ENCODE measurements at regions not wholly inside any gene's neighbourhood (a gene's known extent, or its start where the extent isn't known, plus 50 kb on each side); places are given as distances from the start of the nearest gene placed in this dataset.

DNA sequence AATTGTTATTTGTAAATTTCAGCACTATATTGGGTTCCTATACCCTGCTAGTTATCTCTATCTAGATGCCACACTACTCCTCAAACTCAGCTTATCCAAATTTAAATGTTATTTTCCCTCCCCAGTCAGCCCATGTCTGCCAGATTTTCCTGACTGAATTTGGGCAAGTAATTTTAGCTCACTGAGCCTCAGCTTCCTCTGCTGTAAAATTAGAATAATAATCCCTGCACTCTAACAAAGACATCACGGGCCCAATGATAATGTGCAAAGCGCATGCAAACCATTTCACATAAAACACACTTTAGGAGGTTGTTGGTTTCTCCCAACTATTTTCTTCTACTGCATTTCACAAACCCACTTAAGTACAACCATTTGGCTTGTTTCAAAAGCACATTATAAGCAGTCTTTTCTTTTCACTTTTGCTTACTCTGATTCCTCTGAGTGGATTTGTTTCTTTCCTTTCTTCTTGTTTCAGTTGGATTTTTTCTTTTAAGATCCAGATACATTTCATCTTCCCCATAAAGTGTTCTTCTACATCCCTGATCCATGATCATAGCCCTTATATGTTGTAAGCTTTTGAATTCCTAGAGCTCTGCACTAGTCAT is 152.8 kb upstream of the DPT start:
- no peaks in the 10 kb centered on the region for H3K4me1 ChIP-seq (ENCODE audit: control insufficient read depth in 1 of 2, insufficient read depth in 2 of 2, low read length in 2 of 2)
- no peak overlapping the region for H3K18ac ChIP-seq (ENCODE audit: low read length)
- no peak overlapping the region for H3K14ac ChIP-seq (ENCODE audit: low read length)

DNA sequence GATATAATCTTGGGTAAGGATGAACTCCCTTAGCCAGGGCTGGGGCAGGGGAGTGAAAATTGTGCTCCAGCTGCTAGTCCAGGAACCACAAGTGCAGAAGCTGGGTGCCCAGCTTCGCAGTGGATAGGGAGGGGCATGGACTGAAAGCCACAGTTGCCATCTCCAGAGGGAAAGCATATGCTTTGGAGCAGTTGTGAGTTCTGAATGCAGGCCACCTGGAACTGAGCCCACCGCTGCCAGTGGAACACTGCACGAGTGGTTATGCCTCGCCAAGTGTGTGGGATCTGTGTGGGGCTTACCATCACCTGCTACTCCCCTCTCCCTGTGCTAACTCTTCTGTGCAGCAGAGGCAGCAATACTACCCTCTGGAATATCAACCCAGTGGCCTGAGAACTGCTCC is 158.4 kb upstream of the DPT start:
- Histone ChIP-seq H4K12ac (ENCODE audit: low read depth, low read length) (no peak overlapping the region), H2AFZ (ENCODE audit: insufficient read depth, low read length, poor library complexity) (no peak overlapping the region), H3K36me3 (ENCODE audit: control insufficient read depth in 1 of 2, insufficient read depth in 2 of 2, low read length in 2 of 2) (no peaks in the 10 kb centered on the region), H2BK120ac (ENCODE audit: insufficient read depth, low read length, poor library complexity) (no peak overlapping the region), H3K14ac (ENCODE audit: low read length) (no peak overlapping the region), H3K27ac (ENCODE audit: low read depth, low read length) (no peak overlapping the region), H3K79me2 (ENCODE audit: control insufficient read depth, insufficient read depth, low read length, poor library complexity) (no peaks in the 10 kb centered on the region), H4K91ac (ENCODE audit: low read depth, low read length) (no peak overlapping the region), H3K27me3 (ENCODE audit: insufficient read depth, low read length) (no peaks in the 10 kb centered on the region), H3K4me3 (ENCODE audit: low read depth, low read length) (no peak overlapping the region), H3K4ac (ENCODE audit: low read depth, low read length) (no peak overlapping the region), H2BK5ac (ENCODE audit: low read depth, low read length, poor library complexity) (no peak overlapping the region), H2BK12ac (ENCODE audit: low read length) (no peak overlapping the region), H3K79me1 (ENCODE audit: low read length) (no peaks in the 10 kb centered on the region), H3K9me3 (ENCODE audit: insufficient read depth, low read depth, low read length) (peaks cover 3% of the 10 kb centered on the region), H3K9ac (ENCODE audit: low read length) (no peak overlapping the region), H3K4me2 (ENCODE audit: low read length) (no peak overlapping the region), H3K18ac (ENCODE audit: low read length) (no peak overlapping the region), H3K4me1 (ENCODE audit: control insufficient read depth in 1 of 2, insufficient read depth in 2 of 2, low read length in 2 of 2) (no peaks in the 10 kb centered on the region), H4K8ac (ENCODE audit: low read depth, low read length) (no peak overlapping the region), H2AK5ac (ENCODE audit: low read length) (no peak overlapping the region), H3K23ac (ENCODE audit: low read length) (no peak overlapping the region)
- WGBS (ENCODE audit: extremely low coverage, insufficient coverage, insufficient read length), result no CpG with 5 or more reads among the region's 4 CpGs
- DNase-seq, result no peak

More for the DNA sequence above, 152.8 kb upstream of the DPT start:
- no peak overlapping the region for H2AK5ac ChIP-seq (ENCODE audit: low read length)
- no peaks in the 10 kb centered on the region for H3K79me1 ChIP-seq (ENCODE audit: low read length)
- no peaks in the 10 kb centered on the region for H3K36me3 ChIP-seq (ENCODE audit: control insufficient read depth in 1 of 2, insufficient read depth in 2 of 2, low read length in 2 of 2)
- no peak overlapping the region for H3K23ac ChIP-seq (ENCODE audit: low read length)
- H2BK5ac ChIP-seq (ENCODE audit: low read depth, low read length, poor library complexity), result no peak overlapping the region
- H4K8ac ChIP-seq (ENCODE audit: low read depth, low read length), result no peak overlapping the region
- H4K91ac ChIP-seq (ENCODE audit: low read depth, low read length), result no peak overlapping the region
- no peaks in the 10 kb centered on the region for H3K9me3 ChIP-seq (ENCODE audit: insufficient read depth, low read depth, low read length)
- no peak overlapping the region for H2AFZ ChIP-seq (ENCODE audit: insufficient read depth, low read length, poor library complexity)
- no peak for DNase-seq
- no peak overlapping the region for H3K4me3 ChIP-seq (ENCODE audit: low read depth, low read length)
- no peak overlapping the region for H3K4me2 ChIP-seq (ENCODE audit: low read length)
- no peak overlapping the region for H4K12ac ChIP-seq (ENCODE audit: low read depth, low read length)
- no peak overlapping the region for H3K4ac ChIP-seq (ENCODE audit: low read depth, low read length)
- no peak overlapping the region for H2BK120ac ChIP-seq (ENCODE audit: insufficient read depth, low read length, poor library complexity)
- H3K79me2 ChIP-seq (ENCODE audit: control insufficient read depth, insufficient read depth, low read length, poor library complexity), result no peaks in the 10 kb centered on the region
- no peak overlapping the region for H3K9ac ChIP-seq (ENCODE audit: low read length)
- WGBS (ENCODE audit: extremely low coverage, insufficient coverage, insufficient read length), result no CpG with 5 or more reads among the region's 2 CpGs
- H3K27me3 ChIP-seq (ENCODE audit: insufficient read depth, low read length), result no peaks in the 10 kb centered on the region
- H3K27ac ChIP-seq (ENCODE audit: low read depth, low read length), result no peak overlapping the region
- no peak overlapping the region for H2BK12ac ChIP-seq (ENCODE audit: low read length)

DNA sequence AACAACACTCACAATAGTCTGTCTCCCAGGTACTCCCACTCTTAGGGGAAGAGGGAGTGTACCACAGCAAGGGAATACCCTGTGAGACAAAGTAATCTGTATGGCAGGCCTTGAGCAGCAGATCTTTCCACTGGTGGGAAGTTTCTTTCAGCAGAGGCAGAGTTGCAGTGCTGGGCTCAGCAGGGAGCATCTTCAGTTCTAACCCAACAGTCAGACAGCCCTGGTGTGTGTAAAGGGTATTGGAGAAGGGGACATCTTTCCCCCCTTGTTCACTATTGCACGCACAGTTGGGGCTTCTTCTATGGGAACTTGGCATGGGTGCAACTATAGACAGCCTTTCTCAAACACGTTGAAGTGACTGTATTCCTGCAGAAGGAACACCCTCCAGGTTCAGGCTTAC is 159.4 kb upstream of the DPT start:
- H3K4me2 ChIP-seq (ENCODE audit: low read length), result no peak overlapping the region
- H2BK120ac ChIP-seq (ENCODE audit: insufficient read depth, low read length, poor library complexity), result no peak overlapping the region
- H3K4me3 ChIP-seq (ENCODE audit: low read depth, low read length), result no peak overlapping the region
- no peaks in the 10 kb centered on the region for H3K4me1 ChIP-seq (ENCODE audit: control insufficient read depth in 1 of 2, insufficient read depth in 2 of 2, low read length in 2 of 2)
- H3K18ac ChIP-seq (ENCODE audit: low read length), result no peak overlapping the region
- no peaks in the 10 kb centered on the region for H3K79me1 ChIP-seq (ENCODE audit: low read length)
- peaks cover 3% of the 10 kb centered on the region for H3K9me3 ChIP-seq (ENCODE audit: insufficient read depth, low read depth, low read length)
- DNase-seq, result no peak
- no peak overlapping the region for H3K27ac ChIP-seq (ENCODE audit: low read depth, low read length)
- H2BK5ac ChIP-seq (ENCODE audit: low read depth, low read length, poor library complexity), result no peak overlapping the region
- no peak overlapping the region for H4K91ac ChIP-seq (ENCODE audit: low read depth, low read length)
- H4K12ac ChIP-seq (ENCODE audit: low read depth, low read length), result no peak overlapping the region
- no peaks in the 10 kb centered on the region for H3K27me3 ChIP-seq (ENCODE audit: insufficient read depth, low read length)
- H3K9ac ChIP-seq (ENCODE audit: low read length), result no peak overlapping the region
- no peaks in the 10 kb centered on the region for H3K36me3 ChIP-seq (ENCODE audit: control insufficient read depth in 1 of 2, insufficient read depth in 2 of 2, low read length in 2 of 2)
- H3K14ac ChIP-seq (ENCODE audit: low read length), result no peak overlapping the region
- no peak overlapping the region for H2AK5ac ChIP-seq (ENCODE audit: low read length)
- H3K4ac ChIP-seq (ENCODE audit: low read depth, low read length), result no peak overlapping the region
- no peak overlapping the region for H3K23ac ChIP-seq (ENCODE audit: low read length)
- H2AFZ ChIP-seq (ENCODE audit: insufficient read depth, low read length, poor library complexity), result no peak overlapping the region
- WGBS (ENCODE audit: extremely low coverage, insufficient coverage, insufficient read length), result no CpG with 5 or more reads among the region's 2 CpGs
- no peak overlapping the region for H4K8ac ChIP-seq (ENCODE audit: low read depth, low read length)
- H3K79me2 ChIP-seq (ENCODE audit: control insufficient read depth, insufficient read depth, low read length, poor library complexity), result no peaks in the 10 kb centered on the region
- no peak overlapping the region for H2BK12ac ChIP-seq (ENCODE audit: low read length)

DNA sequence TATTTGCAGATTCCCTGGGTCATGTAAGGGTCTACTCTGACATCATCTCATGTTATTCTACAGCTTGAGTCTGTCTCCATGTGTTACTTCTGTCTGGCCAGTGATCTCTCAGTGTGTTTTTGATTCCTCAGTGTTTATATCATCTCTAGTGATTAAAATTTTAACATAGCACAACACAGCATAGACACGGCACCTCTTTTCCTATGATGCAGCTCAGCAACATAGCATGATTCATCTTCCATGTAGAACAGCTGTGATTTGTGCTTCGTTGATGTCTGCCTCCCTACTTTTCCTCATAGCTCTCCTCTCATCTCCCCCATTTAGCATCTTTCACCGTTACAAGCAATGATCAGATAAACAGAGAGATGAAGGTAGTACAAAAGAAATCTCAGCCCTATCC is 163.9 kb upstream of the DPT start:
- Histone ChIP-seq H4K91ac (ENCODE audit: low read depth, low read length) (no peak overlapping the region), H3K18ac (ENCODE audit: low read length) (no peak overlapping the region), H3K4ac (ENCODE audit: low read depth, low read length) (no peak overlapping the region), H3K79me2 (ENCODE audit: control insufficient read depth, insufficient read depth, low read length, poor library complexity) (no peaks in the 10 kb centered on the region), H3K23ac (ENCODE audit: low read length) (no peak overlapping the region), H3K4me1 (ENCODE audit: control insufficient read depth in 1 of 2, insufficient read depth in 2 of 2, low read length in 2 of 2) (no peaks in the 10 kb centered on the region), H3K4me3 (ENCODE audit: low read depth, low read length) (no peak overlapping the region), H2BK5ac (ENCODE audit: low read depth, low read length, poor library complexity) (no peak overlapping the region), H3K79me1 (ENCODE audit: low read length) (no peaks in the 10 kb centered on the region), H3K4me2 (ENCODE audit: low read length) (no peak overlapping the region), H4K12ac (ENCODE audit: low read depth, low read length) (no peak overlapping the region), H2AFZ (ENCODE audit: insufficient read depth, low read length, poor library complexity) (no peak overlapping the region), H3K36me3 (ENCODE audit: control insufficient read depth in 1 of 2, insufficient read depth in 2 of 2, low read length in 2 of 2) (no peaks in the 10 kb centered on the region), H2BK120ac (ENCODE audit: insufficient read depth, low read length, poor library complexity) (no peak overlapping the region), H3K27me3 (ENCODE audit: insufficient read depth, low read length) (no peaks in the 10 kb centered on the region), H3K9me3 (ENCODE audit: insufficient read depth, low read depth, low read length) (no peaks in the 10 kb centered on the region), H3K27ac (ENCODE audit: low read depth, low read length) (no peak overlapping the region), H4K8ac (ENCODE audit: low read depth, low read length) (no peak overlapping the region), H3K9ac (ENCODE audit: low read length) (no peak overlapping the region), H2BK12ac (ENCODE audit: low read length) (no peak overlapping the region), H3K14ac (ENCODE audit: low read length) (no peak overlapping the region), H2AK5ac (ENCODE audit: low read length) (no peak overlapping the region)
- no peak for DNase-seq
- WGBS (ENCODE audit: extremely low coverage, insufficient coverage, insufficient read length), result no CpG with 5 or more reads among the region's 3 CpGs
